Right ventricle myocardium inferior (tissue), 1 donor: ENCODE measurements at regions not wholly inside any gene's neighbourhood (a gene's known extent, or its start where the extent isn't known, plus 50 kb on each side); places are given as distances from the start of the nearest gene placed in this dataset.
A peak's percentile ranks its signal among the peaks of the same experiment; 100 is the strongest.
"Not testable (repeated sequence)": the region's sequence is repeated elsewhere in the genome, so short reads cannot be mapped to it uniquely, and the experiment has no call there.

Experiments used
- ATAC-seq: fragments of 200-7000 bp; cut with Tn5 transposase; one replicate; pipeline ENCODE4 v1.9.1; 2020; ENCODE audit warnings: mild to moderate bottlenecking, moderate library complexity
- DNase-seq: peaks from one replicate; pipeline ENCODE4 v3.0.0; 2021; ENCODE audit errors: missing footprints
- intact Hi-C: fragments of 100-400 bp; cut with DNase I; formaldehyde crosslinking; loops from one replicate; pipeline ENCODE4 v1.11.0; 2022
- donor health status: DM: no; HTN: yes; CAD: no; lungs with severe emphysema.

- peak; percentile 8 for DNase-seq
Observed at GRCh38 chr14:104230946-104231345, 92.6 kb downstream of the KIF26A start.

GRCh38 chr14:104232070-104232484, 93.7 kb downstream of the KIF26A start:
- ATAC-seq (no peak), DNase-seq (no peak)
- intact Hi-C loops: no loop called here

More at GRCh38 chr14:104230946-104231345, 92.6 kb downstream of the KIF26A start:
- intact Hi-C loops: no loop called here
- ATAC-seq: no peak

- intact Hi-C loops, ATAC-seq: not testable (repeated sequence)
- peak; percentile 23 for DNase-seq
Observed at GRCh38 chr14:104234007-104234786, 95.8 kb downstream of the KIF26A start.

- ATAC-seq (no peak), DNase-seq (peak; percentile 11)
- intact Hi-C loops: no loop called here
Observed at GRCh38 chr14:104235686-104236085, 97.3 kb downstream of the KIF26A start.

- DNase-seq (peak; percentile 21), ATAC-seq (no peak)
- intact Hi-C loops: no loop called here
Observed at GRCh38 chr14:104237651-104238423, 99.5 kb downstream of the KIF26A start.

- intact Hi-C loops: no loop called here
- DNase-seq (peak; percentile 28), ATAC-seq (no peak)
Observed at GRCh38 chr14:104238424-104239184, 100.2 kb downstream of the KIF26A start.

- peak; percentile 25 for DNase-seq
- intact Hi-C loops: no loop called here
- no peak for ATAC-seq
Observed at GRCh38 chr14:104239185-104239775, 100.9 kb downstream of the KIF26A start.

GRCh38 chr14:104239861-104240301, 101.5 kb downstream of the KIF26A start:
- ATAC-seq: no peak
- peak; percentile 51 for DNase-seq
- intact Hi-C loops: no loop called here

GRCh38 chr14:104240434-104241157, 102.2 kb downstream of the KIF26A start:
- DNase-seq: peak; percentile 49
- intact Hi-C loops: no loop called here
- no peak for ATAC-seq

GRCh38 chr14:104243200-104243599, 104.8 kb downstream of the KIF26A start:
- intact Hi-C loops: no loop called here
- DNase-seq: peak; percentile 8
- ATAC-seq: no peak

GRCh38 chr14:104244221-104245011, 106.0 kb downstream of the KIF26A start:
- DNase-seq (peak; percentile 51), ATAC-seq (no peak)
- intact Hi-C loops: no loop called here

GRCh38 chr14:104245075-104245474, 106.7 kb downstream of the KIF26A start:
- no peak for ATAC-seq
- DNase-seq: no peak
- intact Hi-C loops: no loop called here

GRCh38 chr14:104245723-104246122, 107.3 kb downstream of the KIF26A start:
- no peak for DNase-seq
- no peak for ATAC-seq
- intact Hi-C loops: no loop called here

GRCh38 chr14:104246401-104247335, 108.3 kb downstream of the KIF26A start:
- DNase-seq (peak; percentile 68), ATAC-seq (no peak)
- intact Hi-C loops: no loop called here

- peak; percentile 42 for DNase-seq
- intact Hi-C loops: no loop called here
- ATAC-seq: peak; percentile 28
Observed at GRCh38 chr14:104247336-104248202, 109.2 kb downstream of the KIF26A start.
